IPS-20b (cell line): ENCODE measurements at regions not wholly inside any gene's neighbourhood (a gene's known extent, or its start where the extent isn't known, plus 50 kb on each side); places are given as distances from the start of the nearest gene placed in this dataset.

Experiments
- H3K27ac ChIP-seq: one replicate; pipeline ENCODE4 v1.5.1; 2013; ENCODE audit warnings: low read length
- H3K27me3 ChIP-seq: 2 replicates; pipeline ENCODE4 v1.6.1; 2013; ENCODE audit warnings: mild to moderate bottlenecking, low read length, inconsistent platforms; ENCODE audit not compliant: insufficient read depth
- H3K36me3 ChIP-seq: 2 replicates; pipeline ENCODE4 v1.6.1; 2013; ENCODE audit warnings: low read depth, mild to moderate bottlenecking, inconsistent platforms, low read length, moderate library complexity; ENCODE audit not compliant: insufficient read depth
- H3K4me1 ChIP-seq: 2 replicates; pipeline ENCODE4 v1.6.1; 2013; ENCODE audit warnings: mild to moderate bottlenecking, control low read depth, inconsistent platforms, low read length, moderate library complexity; ENCODE audit not compliant: insufficient read depth
- H3K4me3 ChIP-seq: 2 replicates; pipeline ENCODE4 v1.5.1; 2013; ENCODE audit warnings: mild to moderate bottlenecking, low read length, inconsistent platforms
- H3K9ac ChIP-seq: 2 replicates; pipeline ENCODE4 v1.6.1; 2013; ENCODE audit warnings: low read depth, mild to moderate bottlenecking, inconsistent platforms, low read length, moderate library complexity
- H3K9me3 ChIP-seq: 2 replicates; pipeline ENCODE4 v1.6.1; 2013; ENCODE audit warnings: mild to moderate bottlenecking, low read depth, low read length, inconsistent platforms; ENCODE audit not compliant: insufficient read depth

GRCh38 chr3:70833239-70833960 lies 521.0 kb upstream of the MDFIC2 start:
- Histone ChIP-seq H3K4me3 (peak overlapping the region; percentile 22; the same call in 1 of the 2 replicates), H3K27me3 (no peaks in the 10 kb centered on the region), H3K4me1 (peaks cover 11% of the 10 kb centered on the region; the same call in 1 of the 2 replicates), H3K36me3 (no peaks in the 10 kb centered on the region), H3K9ac (no peak overlapping the region), H3K9me3 (no peaks in the 10 kb centered on the region), H3K27ac (no peak overlapping the region)

GRCh38 chr3:70832834-70833205 lies 520.4 kb upstream of the MDFIC2 start:
- H3K27me3 ChIP-seq: no peaks in the 10 kb centered on the region
- no peak overlapping the region for H3K9ac ChIP-seq
- H3K36me3 ChIP-seq: no peaks in the 10 kb centered on the region
- H3K9me3 ChIP-seq: no peaks in the 10 kb centered on the region
- H3K27ac ChIP-seq: no peak overlapping the region
- H3K4me1 ChIP-seq: peaks cover 11% of the 10 kb centered on the region; the same call in 1 of the 2 replicates
- H3K4me3 ChIP-seq: peak overlapping the region; percentile 22; the same call in 1 of the 2 replicates

DNA sequence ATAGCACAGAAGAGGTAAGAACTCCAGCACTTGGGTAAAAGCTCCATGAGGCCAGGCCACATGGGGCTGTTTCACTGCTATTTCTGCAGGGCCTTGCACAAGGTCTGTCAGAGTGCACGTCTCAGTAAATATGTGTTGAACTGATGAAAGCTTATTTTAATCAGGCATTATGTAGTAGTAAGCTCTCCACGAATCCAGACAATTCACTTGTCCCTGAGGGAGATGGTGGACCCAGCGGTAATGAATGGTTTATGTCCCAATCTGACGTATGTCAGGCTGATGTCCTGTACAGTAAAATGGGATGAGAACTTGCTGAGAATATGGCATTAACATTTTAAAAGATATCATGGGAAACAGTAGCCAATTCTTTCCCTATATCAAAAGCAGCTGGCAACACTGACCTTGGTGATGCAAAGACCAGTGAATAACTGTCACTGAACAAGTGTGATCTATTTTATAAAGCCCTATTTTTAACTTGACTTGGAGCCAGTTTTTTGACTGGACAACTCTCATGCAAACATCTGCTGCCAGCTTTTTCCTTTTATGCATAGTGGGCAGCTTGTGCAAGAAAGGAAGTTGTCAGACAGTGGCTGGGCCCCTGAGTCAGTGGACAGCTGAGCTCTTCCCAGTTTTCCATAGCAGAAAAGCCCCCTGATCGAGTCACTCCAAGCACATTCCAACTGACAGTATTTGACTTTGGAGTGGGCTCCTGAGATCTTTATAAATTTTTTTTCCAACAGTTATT lies 519.8 kb upstream of the MDFIC2 start:
- H3K4me1 ChIP-seq: peaks cover 11% of the 10 kb centered on the region; the same call in 1 of the 2 replicates
- H3K36me3 ChIP-seq: no peaks in the 10 kb centered on the region
- no peaks in the 10 kb centered on the region for H3K27me3 ChIP-seq
- no peaks in the 10 kb centered on the region for H3K9me3 ChIP-seq
- H3K9ac ChIP-seq: no peak overlapping the region
- no peak overlapping the region for H3K27ac ChIP-seq
- no peak overlapping the region for H3K4me3 ChIP-seq

GRCh38 chr3:70829092-70829491 lies 516.7 kb upstream of the MDFIC2 start:
- Histone ChIP-seq H3K4me1 (peaks cover 11% of the 10 kb centered on the region; the same call in 1 of the 2 replicates), H3K36me3 (no peaks in the 10 kb centered on the region), H3K4me3 (no peak overlapping the region), H3K9me3 (no peaks in the 10 kb centered on the region), H3K27me3 (no peaks in the 10 kb centered on the region), H3K9ac (no peak overlapping the region), H3K27ac (no peak overlapping the region)

GRCh38 chr3:70824773-70825172 lies 512.3 kb upstream of the MDFIC2 start:
- Histone ChIP-seq H3K36me3 (no peaks in the 10 kb centered on the region), H3K4me1 (no peaks in the 10 kb centered on the region), H3K4me3 (no peak overlapping the region), H3K27ac (no peak overlapping the region), H3K9me3 (no peaks in the 10 kb centered on the region), H3K27me3 (no peaks in the 10 kb centered on the region), H3K9ac (no peak overlapping the region)

GRCh38 chr3:70824078-70824477 lies 511.6 kb upstream of the MDFIC2 start:
- H3K4me1 ChIP-seq: no peaks in the 10 kb centered on the region
- no peaks in the 10 kb centered on the region for H3K9me3 ChIP-seq
- no peak overlapping the region for H3K4me3 ChIP-seq
- no peak overlapping the region for H3K27ac ChIP-seq
- no peaks in the 10 kb centered on the region for H3K27me3 ChIP-seq
- no peaks in the 10 kb centered on the region for H3K36me3 ChIP-seq
- H3K9ac ChIP-seq: no peak overlapping the region

DNA sequence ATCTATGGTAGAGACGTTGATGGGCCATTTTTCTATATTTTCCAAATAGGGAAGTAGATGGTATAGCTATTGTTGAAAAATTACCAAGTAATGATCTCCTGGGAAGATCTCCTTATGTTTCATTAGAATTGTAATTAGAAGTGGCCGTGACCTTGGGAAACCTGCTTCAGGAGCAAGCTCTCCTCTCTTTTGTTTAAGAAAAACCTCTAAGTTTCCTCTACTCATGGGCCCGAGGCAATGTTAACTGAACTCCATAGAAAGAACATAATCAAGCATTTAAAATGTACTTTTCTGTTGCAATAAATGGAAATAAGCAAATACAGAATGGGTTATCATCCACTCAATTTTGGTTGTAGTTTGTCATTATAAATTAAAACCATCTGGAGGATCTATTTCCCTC lies 511.2 kb upstream of the MDFIC2 start:
- Histone ChIP-seq H3K9me3 (no peaks in the 10 kb centered on the region), H3K4me3 (no peak overlapping the region), H3K9ac (no peak overlapping the region), H3K27ac (no peak overlapping the region), H3K27me3 (no peaks in the 10 kb centered on the region), H3K36me3 (no peaks in the 10 kb centered on the region), H3K4me1 (no peaks in the 10 kb centered on the region)

DNA sequence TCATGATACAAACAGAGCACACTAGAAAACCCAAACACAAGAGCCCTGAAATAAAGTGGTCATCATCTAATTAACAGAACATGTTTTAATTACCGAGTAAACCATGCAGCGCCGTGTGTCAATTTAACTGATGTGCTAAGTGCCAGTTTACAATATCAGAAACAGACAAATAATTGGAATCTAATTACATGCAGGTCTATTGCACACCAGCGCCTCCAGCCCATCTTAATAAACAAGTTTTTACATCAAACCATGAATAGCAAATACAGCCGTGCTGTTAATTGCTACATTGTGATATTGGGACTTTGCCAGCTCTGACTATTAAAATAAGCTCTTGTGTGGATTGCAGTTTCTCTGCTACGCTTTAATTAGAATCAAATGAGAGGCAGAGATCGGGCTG lies 510.2 kb upstream of the MDFIC2 start:
- no peak overlapping the region for H3K9ac ChIP-seq

GRCh38 chr3:70821602-70822001 lies 509.2 kb upstream of the MDFIC2 start:
- Histone ChIP-seq H3K9me3 (peaks cover 7% of the 10 kb centered on the region; the same call in 1 of the 2 replicates), H3K27ac (no peak overlapping the region), H3K4me3 (no peak overlapping the region), H3K9ac (no peak overlapping the region), H3K27me3 (no peaks in the 10 kb centered on the region), H3K36me3 (no peaks in the 10 kb centered on the region), H3K4me1 (no peaks in the 10 kb centered on the region)

More for the DNA sequence above, 510.2 kb upstream of the MDFIC2 start:
- Histone ChIP-seq H3K36me3 (no peaks in the 10 kb centered on the region), H3K9me3 (peaks cover 4% of the 10 kb centered on the region; the same call in 1 of the 2 replicates), H3K4me1 (no peaks in the 10 kb centered on the region), H3K4me3 (no peak overlapping the region), H3K27ac (no peak overlapping the region), H3K27me3 (no peaks in the 10 kb centered on the region)

DNA sequence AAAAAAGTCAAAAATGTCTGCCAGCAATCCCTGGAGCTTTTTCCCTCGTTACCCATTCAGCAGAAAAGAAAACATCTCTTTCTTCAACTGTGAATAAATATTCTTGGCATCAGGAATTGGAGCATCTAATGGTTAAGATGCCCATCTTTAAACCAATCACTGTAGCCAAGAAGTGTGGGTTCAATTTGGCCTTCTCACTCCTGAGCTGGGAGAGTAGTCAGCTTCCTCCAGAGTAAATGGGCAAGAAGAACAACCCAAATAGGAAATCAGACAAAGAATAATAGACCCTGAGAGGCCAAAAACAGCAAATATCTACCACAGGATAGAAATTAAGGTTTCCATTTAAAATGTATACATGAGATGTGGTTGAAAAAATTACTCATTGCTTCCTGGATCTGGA lies 508.0 kb upstream of the MDFIC2 start:
- Histone ChIP-seq H3K4me1 (no peaks in the 10 kb centered on the region), H3K9me3 (peaks cover 11% of the 10 kb centered on the region; the same call in 1 of the 2 replicates), H3K36me3 (no peaks in the 10 kb centered on the region), H3K4me3 (no peak overlapping the region), H3K27ac (no peak overlapping the region), H3K27me3 (no peaks in the 10 kb centered on the region), H3K9ac (no peak overlapping the region)

DNA sequence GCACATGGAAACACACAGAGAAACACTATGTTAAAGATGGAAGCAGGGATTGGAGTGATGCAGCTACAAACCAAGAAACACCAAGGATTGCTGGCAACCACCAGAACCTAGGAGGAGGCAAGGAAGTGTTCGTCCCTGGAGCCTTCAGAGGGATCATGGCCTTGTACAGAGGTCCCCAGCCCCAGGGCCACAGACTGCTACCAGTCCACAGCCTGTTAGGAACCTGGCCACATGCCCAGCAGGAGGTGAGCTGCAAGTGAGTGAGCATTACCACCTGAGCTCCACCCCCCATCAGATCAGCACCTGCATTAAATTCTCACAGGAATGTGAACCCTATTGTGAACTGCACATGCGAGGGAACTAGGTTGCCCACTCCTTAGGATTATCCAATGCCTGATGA lies 505.7 kb upstream of the MDFIC2 start:
- no peaks in the 10 kb centered on the region for H3K36me3 ChIP-seq
- no peaks in the 10 kb centered on the region for H3K27me3 ChIP-seq
- H3K4me1 ChIP-seq: no peaks in the 10 kb centered on the region
- H3K27ac ChIP-seq: no peak overlapping the region
- no peak overlapping the region for H3K4me3 ChIP-seq
- peaks cover 11% of the 10 kb centered on the region; the same call in 1 of the 2 replicates for H3K9me3 ChIP-seq
- no peak overlapping the region for H3K9ac ChIP-seq

- Histone ChIP-seq H3K36me3 (no peaks in the 10 kb centered on the region), H3K27me3 (no peaks in the 10 kb centered on the region), H3K4me1 (no peaks in the 10 kb centered on the region), H3K9ac (no peak overlapping the region), H3K27ac (no peak overlapping the region), H3K9me3 (peaks cover 11% of the 10 kb centered on the region; the same call in 1 of the 2 replicates), H3K4me3 (no peak overlapping the region)
These were observed 503.9 kb upstream of the MDFIC2 start for GRCh38 chr3:70816346-70816745.
